Upper lobe of left lung (tissue), 6 donors: ENCODE measurements at regions not wholly inside any gene's neighbourhood (a gene's known extent, or its start where the extent isn't known, plus 50 kb on each side); places are given as distances from the start of the nearest gene placed in this dataset.

Experiments used
- ATAC-seq, 2 donors: fragments of 200-7000 bp; cut with Tn5 transposase; one replicate each; pipeline ENCODE4 v1.9.1; 2022; ENCODE audit warnings: mild to moderate bottlenecking in 2 of 2, moderate library complexity in 2 of 2; ENCODE audit not compliant: low FRiP score in 2 of 2
- DNase-seq, 2 donors: peaks; one replicate each; pipeline ENCODE4 v3.0.0-alpha.2; 2019 to 2020
- H3K27ac ChIP-seq, 4 donors: fragments of 200-600 bp; sonication (generic); one replicate each; pipeline ENCODE4 v1.5.1; 2016 to 2019
- H3K27me3 ChIP-seq, 4 donors: fragments of 200-600 bp; sonication (generic); one replicate each; pipeline ENCODE4 v1.5.1; 2017 to 2019
- H3K36me3 ChIP-seq, 4 donors: fragments of 200-600 bp; sonication (generic); one replicate each; pipeline ENCODE4 v1.5.1; 2016 to 2019
- H3K4me1 ChIP-seq, 4 donors: fragments of 200-600 bp; sonication (generic); one replicate each; pipeline ENCODE4 v1.5.1; 2018 to 2019
- H3K4me3 ChIP-seq, 4 donors: fragments of 200-600 bp; sonication (generic); one replicate each; pipeline ENCODE4 v1.5.1; 2017 to 2019; ENCODE audit warnings: mild to moderate bottlenecking in 2 of 4, moderate library complexity in 1 of 4
- H3K9me3 ChIP-seq, 4 donors: fragments of 200-600 bp; sonication (generic); one replicate each; pipeline ENCODE4 v1.5.1; 2018 to 2019
- CTCF ChIP-seq, 6 experiments: fragments of 450-650 bp in 4 of 6; fragments of 200-600 bp in 2 of 6; sonication (generic) in 2 of 6; IDR thresholded peaks; one replicate each; pipeline ENCODE4 v1.5.1; 2016 to 2019; ENCODE audit warnings: antibody characterized with exemption in 6 of 6
- EP300 ChIP-seq, 4 donors: sonication (generic); formaldehyde crosslinking; IDR thresholded peaks; one replicate each; pipeline ENCODE4 v1.5.1; 2017; ENCODE audit warnings: antibody characterized with exemption in 4 of 4, control low read depth in 2 of 4
- POLR2A ChIP-seq, 4 donors: fragments of 450-650 bp; IDR thresholded peaks; one replicate each; pipeline ENCODE4 v1.5.1; 2016 to 2017; ENCODE audit warnings: antibody characterized with exemption in 4 of 4, mild to moderate bottlenecking in 2 of 4
- POLR2AphosphoS5 ChIP-seq, 2 donors: sonication (generic); formaldehyde crosslinking; IDR thresholded peaks; one replicate each; pipeline ENCODE4 v1.5.1; 2017; ENCODE audit warnings: antibody characterized with exemption in 2 of 2
- WGBS, 2 donors: methylation state at CpG; one replicate each; pipeline ENCODE4 v1.1.5; 2017 to 2018; 5-methylcytosine and 5-hydroxymethylcytosine counted together
- donor health status: DM: no; HTN: no; CAD: no; lungs with moderate emphysema.
- donor health status: DM: no; HTN: yes; CAD: no; lungs with severe emphysema.

- ATAC-seq (no peak), DNase-seq (no peak)
- Histone ChIP-seq H3K4me1 (peaks cover 0 to 5% (median 0%) of the 10 kb centered on the region in 4 donors), H3K36me3 (no peaks in the 10 kb centered on the region), H3K4me3 (no peak overlapping the region), H3K9me3 (no peaks in the 10 kb centered on the region), H3K27me3 (no peaks in the 10 kb centered on the region), H3K27ac (no peak overlapping the region)
- 90% methylated on average over 5 of the region's 5 CpGs for WGBS, 2 donors
- no peak for TF ChIP-seq POLR2AphosphoS5 (IDR thresholded peaks at IDR 0.05)
- TF ChIP-seq CTCF (IDR thresholded peaks at IDR 0.05), result no peak
- no peak for TF ChIP-seq POLR2A (IDR thresholded peaks at IDR 0.05)
- TF ChIP-seq EP300 (IDR thresholded peaks at IDR 0.05), result no peak
These were observed 861.0 kb downstream of the USP25 start for GRCh38 chr21:16590641-16591292.

- TF ChIP-seq POLR2A (IDR thresholded peaks at IDR 0.05), result no peak
- no peak for TF ChIP-seq EP300 (IDR thresholded peaks at IDR 0.05)
- no peak for TF ChIP-seq CTCF (IDR thresholded peaks at IDR 0.05)
- TF ChIP-seq POLR2AphosphoS5 (IDR thresholded peaks at IDR 0.05), result no peak
- WGBS, 2 donors, result 72 to 77% methylated on average over 5 of the region's 5 CpGs
- ATAC-seq (no peak), DNase-seq (no peak)
- Histone ChIP-seq H3K4me1 (no peaks in the 10 kb centered on the region), H3K27ac (no peak overlapping the region), H3K27me3 (no peaks in the 10 kb centered on the region), H3K36me3 (no peaks in the 10 kb centered on the region), H3K9me3 (no peaks in the 10 kb centered on the region), H3K4me3 (no peak overlapping the region)
These were observed 862.6 kb downstream of the USP25 start for GRCh38 chr21:16592381-16592780.

GRCh38 chr21:16594191-16594590, 864.4 kb downstream of the USP25 start:
- DNase-seq, result no peak
- Histone ChIP-seq H3K4me3 (no peak overlapping the region), H3K9me3 (no peaks in the 10 kb centered on the region), H3K4me1 (no peaks in the 10 kb centered on the region), H3K36me3 (no peaks in the 10 kb centered on the region), H3K27me3 (no peaks in the 10 kb centered on the region), H3K27ac (no peak overlapping the region)
- ATAC-seq, result no peak
- TF ChIP-seq POLR2AphosphoS5 (IDR thresholded peaks at IDR 0.05) (no peak), EP300 (IDR thresholded peaks at IDR 0.05) (no peak), POLR2A (IDR thresholded peaks at IDR 0.05) (no peak)
- WGBS, 2 donors, result 88 to 91% methylated on average over 1 of the region's 1 CpG

- Histone ChIP-seq H3K36me3 (no peaks in the 10 kb centered on the region), H3K27ac (no peak overlapping the region), H3K27me3 (no peaks in the 10 kb centered on the region), H3K9me3 (no peaks in the 10 kb centered on the region), H3K4me3 (no peak overlapping the region), H3K4me1 (no peaks in the 10 kb centered on the region)
- TF ChIP-seq CTCF (IDR thresholded peaks at IDR 0.05) (no peak), EP300 (IDR thresholded peaks at IDR 0.05) (no peak), POLR2A (IDR thresholded peaks at IDR 0.05) (no peak), POLR2AphosphoS5 (IDR thresholded peaks at IDR 0.05) (no peak)
- ATAC-seq, result no peak
- no peak for DNase-seq
- WGBS, 2 donors, result 89 to 95% methylated on average over 4 of the region's 4 CpGs
These were observed 866.6 kb downstream of the USP25 start for GRCh38 chr21:16596369-16596768.

- no peak overlapping the region for H3K4me3 ChIP-seq
- no peaks in the 10 kb centered on the region for H3K9me3 ChIP-seq
- TF ChIP-seq EP300 (IDR thresholded peaks at IDR 0.05) (no peak), POLR2AphosphoS5 (IDR thresholded peaks at IDR 0.05) (no peak), POLR2A (IDR thresholded peaks at IDR 0.05) (no peak), CTCF (IDR thresholded peaks at IDR 0.05) (no peak)
- no peaks in the 10 kb centered on the region for H3K4me1 ChIP-seq
- no peak overlapping the region for H3K27ac ChIP-seq
- no peak for DNase-seq
- WGBS, 2 donors, result 83 to 89% methylated on average over 7 of the region's 7 CpGs
- H3K36me3 ChIP-seq, result no peaks in the 10 kb centered on the region
- ATAC-seq, result no peak
- H3K27me3 ChIP-seq, result no peaks in the 10 kb centered on the region
These were observed 868.0 kb downstream of the USP25 start for GRCh38 chr21:16597753-16598152.
